K562 (cell line): ENCODE measurements at regions not wholly inside any gene's neighbourhood (a gene's known extent, or its start where the extent isn't known, plus 50 kb on each side); places are given as distances from the start of the nearest gene placed in this dataset.

Experiments
- ATAC-seq: fragments of 200-7000 bp; cut with Tn5 transposase; 3 replicates; pipeline ENCODE4 v1.9.1; 2020; ENCODE audit warnings: moderate library complexity
- BruUV-seq: library from RNA; stranded (reverse); fragments of 400-500 nt; replicated peaks from 2 replicates; lab custom pipeline; 2021; lab: Mats Ljungman, UMichigan
- CTCF ChIA-PET: fragments of 300-600 bp; formaldehyde crosslinking; extraction: SDS; loops from one replicate; lab custom pipeline; 2021; ENCODE audit warnings: low intra/inter-chr PET ratio; lab: Yijun Ruan, JAX
- POLR2A ChIA-PET: fragments of 300-600, 350-650 bp; sonication (Branson Sonifier 250); formaldehyde crosslinking; extraction: SDS; loops from one replicate; lab custom pipeline; 2021; ENCODE audit warnings: antibody characterized with exemption, inconsistent platforms; lab: Yijun Ruan, JAX
- DNase-seq, 4 experiments: peaks; one replicate each; pipeline versions ENCODE4 v3.0.0 to v3.0.0-alpha.2; 2011 to 2018; ENCODE audit warnings: low spot score in 3 of 4, mixed read lengths in 3 of 4; ENCODE audit errors: extremely low read depth in 1 of 4
- FAIRE-seq: peaks from 2 replicates; lab custom pipeline; 2011; peaks lifted over from hg19 to GRCh38; lab: Jason Lieb, UNC
- H2AFZ ChIP-seq: 2 replicates; pipeline ENCODE4 v1.6.0; 2011; ENCODE audit warnings: low read depth, low read length, control low read depth, inconsistent platforms
- H3K27ac ChIP-seq: fragments of 200-600 bp; 3 replicates; pipeline ENCODE4 v1.8.0; 2011; ENCODE audit warnings: low read depth, mild to moderate bottlenecking, control low read depth, inconsistent platforms, low read length, moderate library complexity, mixed read lengths; ENCODE audit errors: extremely low read depth
- H3K27me3 ChIP-seq, 2 experiments: fragments of 300-600 bp in 1 of 2; 2 replicates in 1 of 2; 3 replicates in 1 of 2; pipeline versions ENCODE4 v1.6.0 to v1.8.0; 2011; ENCODE audit warnings: inconsistent platforms in 2 of 2, low read length in 2 of 2, mild to moderate bottlenecking in 1 of 2, mixed read lengths in 1 of 2, moderate library complexity in 1 of 2; ENCODE audit not compliant: control insufficient read depth in 2 of 2, insufficient read depth in 2 of 2
- H3K36me3 ChIP-seq: fragments of 300-600 bp; 3 replicates; pipeline ENCODE4 v1.8.0; 2011; ENCODE audit warnings: mild to moderate bottlenecking, low read length, inconsistent platforms; ENCODE audit not compliant: control insufficient read depth, insufficient read depth
- H3K4me1 ChIP-seq, 2 experiments: fragments of 200-600 bp in 1 of 2; replicated peaks in 1 of 2; 2 replicates in 1 of 2; 3 replicates in 1 of 2; pipeline versions ENCODE4 v1.5.1 to v1.8.0; 2011; ENCODE audit warnings: inconsistent platforms in 2 of 2, low read length in 2 of 2, mild to moderate bottlenecking in 1 of 2, mixed read lengths in 1 of 2, moderate library complexity in 1 of 2; ENCODE audit not compliant: control insufficient read depth in 2 of 2, insufficient read depth in 2 of 2
- H3K4me2 ChIP-seq: 2 replicates; pipeline ENCODE4 v1.6.1; 2011; ENCODE audit warnings: low read length, control low read depth, inconsistent platforms, mixed read lengths; ENCODE audit not compliant: insufficient read depth
- H3K4me3 ChIP-seq: fragments of 200-600 bp; sonication (generic), shearing (Covaris generic); 2 replicates; pipeline ENCODE4 v1.5.1; 2016; ENCODE audit warnings: control low read depth, inconsistent platforms
- H3K79me2 ChIP-seq: fragments of 200-600 bp; 3 replicates; pipeline ENCODE4 v1.8.0; 2011; ENCODE audit warnings: low read length, inconsistent platforms; ENCODE audit not compliant: control insufficient read depth, insufficient read depth
- H3K9ac ChIP-seq, 2 experiments: 2 replicates each; pipeline versions ENCODE4 v1.6.0 to v1.6.1; 2011; ENCODE audit warnings: low read depth in 2 of 2, low read length in 2 of 2, control low read depth in 1 of 2, inconsistent platforms in 1 of 2, mild to moderate bottlenecking in 1 of 2, mixed read lengths in 1 of 2; ENCODE audit not compliant: insufficient read depth in 1 of 2
- H3K9me1 ChIP-seq: one replicate; pipeline ENCODE4 v1.6.0; 2011; ENCODE audit warnings: inconsistent platforms, mild to moderate bottlenecking, low read length, moderate library complexity; ENCODE audit not compliant: control insufficient read depth, insufficient read depth
- H3K9me3 ChIP-seq: replicated peaks from 2 replicates; pipeline ENCODE4 v1.5.1; 2011; ENCODE audit warnings: low read depth, low read length, inconsistent platforms; ENCODE audit not compliant: control insufficient read depth, insufficient read depth
- H4K20me1 ChIP-seq: replicated peaks from 2 replicates; pipeline ENCODE4 v1.6.1; 2011; ENCODE audit warnings: low read length, inconsistent platforms, mixed read lengths; ENCODE audit not compliant: control insufficient read depth, insufficient read depth
- CREM ChIP-seq: IDR thresholded peaks from 2 replicates; pipeline ENCODE4 v1.6.1; 2014; ENCODE audit warnings: antibody characterized with exemption, low read depth
- HCFC1 ChIP-seq: IDR thresholded peaks from 2 replicates; pipeline ENCODE4 v1.6.1; 2012; ENCODE audit warnings: low read depth, low read length, improper control_type of control experiment
- KLF6 ChIP-seq: fragments of 250-450 bp; sonication (Bioruptor Pico); IDR thresholded peaks from 2 replicates; pipeline ENCODE4 v1.4.0; 2020; ENCODE audit warnings: mild to moderate bottlenecking, moderate library complexity, borderline replicate concordance
- NCOA6 ChIP-seq: fragments of 450-650 bp; IDR thresholded peaks from 2 replicates; pipeline ENCODE4 v1.6.1; 2017; ENCODE audit warnings: mild to moderate bottlenecking
- PRMT5 ChIP-seq: sonication (generic); formaldehyde crosslinking; IDR thresholded peaks from 2 replicates; pipeline ENCODE4 v1.5.0; 2020; ENCODE audit warnings: missing genetic modification reagents
- YBX1 ChIP-seq: fragments of 450-650 bp; IDR thresholded peaks from 2 replicates; pipeline ENCODE4 v1.7.1; 2016; ENCODE audit warnings: mild to moderate bottlenecking
- ZBED1 ChIP-seq: IDR thresholded peaks from 2 replicates; pipeline ENCODE4 v1.6.1; 2014
- ZKSCAN8 ChIP-seq: fragments of 200-800 bp; sonication (Bioruptor generic); IDR thresholded peaks from 2 replicates; pipeline ENCODE4 v1.6.1; 2016; ENCODE audit warnings: missing genetic modification characterization, missing compliant biosample characterization
- in situ Hi-C: fragments of 300-500 bp; cut with MboI; formaldehyde crosslinking; loops from 4 replicates; pipeline ENCODE4 v1.15.0; 2018; ENCODE audit warnings: inconsistent platforms, mixed read lengths
- intact Hi-C: fragments of 100-400 bp; cut with micrococcal nuclease; formaldehyde crosslinking; loops from 2 replicates; pipeline ENCODE4 v1.14.2; 2022
- TF ChIP-seq, protein P1 (sequence below), 3 experiments: fragments of 200-800 bp in 1 of 3; fragments of 250-450 bp in 1 of 3; fragments of 450-650 bp in 1 of 3; sonication (Bioruptor Pico) in 1 of 3; sonication (Bioruptor generic) in 1 of 3; formaldehyde crosslinking in 1 of 3; IDR thresholded peaks; 2 replicates each; pipeline versions ENCODE4 v1.6.1 to v1.8.0; 2016 to 2022; ENCODE audit warnings: mild to moderate bottlenecking in 2 of 3, missing genetic modification characterization in 2 of 3, missing compliant biosample characterization in 1 of 3, moderate library complexity in 1 of 3
- TF ChIP-seq, protein P2 (sequence below), 2 experiments: fragments of 450-650 bp; formaldehyde crosslinking in 1 of 2; IDR thresholded peaks; 2 replicates each; pipeline versions ENCODE4 v1.4.0 to v1.6.1; 2014 to 2020; ENCODE audit warnings: mild to moderate bottlenecking in 2 of 2, borderline replicate concordance in 1 of 2, low read depth in 1 of 2
- TF ChIP-seq, protein P3 (sequence below): conservative IDR thresholded peaks from 2 replicates; pipeline ENCODE4 v1.6.1; 2011; ENCODE audit warnings: low read depth, mild to moderate bottlenecking, low read length; ENCODE audit not compliant: control insufficient read depth

DNA sequence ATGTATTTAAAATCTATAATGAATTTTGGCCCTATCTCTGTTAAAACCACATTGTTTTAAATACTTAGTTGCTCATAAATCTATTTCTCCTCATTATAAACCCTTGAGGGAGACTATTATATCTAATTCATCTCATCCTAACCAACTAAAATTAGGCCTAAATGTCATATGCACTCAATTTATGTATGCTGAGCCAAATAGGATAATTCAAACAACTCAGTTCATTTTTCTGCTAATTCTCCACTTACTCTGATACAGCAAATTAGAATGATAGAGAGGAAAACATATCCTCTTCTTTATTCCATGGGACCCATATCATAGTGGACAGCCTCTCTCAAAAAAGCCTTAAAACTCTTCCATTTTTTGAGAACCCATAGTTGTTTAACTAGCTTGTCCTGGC, 80.3 kb upstream of the TET2 start:
- POLR2A ChIA-PET = no interaction called here
- no peaks in the 10 kb centered on the region for H3K9me1 ChIP-seq
- DNase-seq = no peak
- no peak overlapping the region for H3K4me3 ChIP-seq
- no peaks in the 10 kb centered on the region for H3K79me2 ChIP-seq
- no peaks in the 10 kb centered on the region for H3K27me3 ChIP-seq
- intact Hi-C loops (no loop called here), in situ Hi-C loops (no loop called here)
- H3K27ac ChIP-seq = no peak overlapping the region
- no peaks in the 10 kb centered on the region for H3K36me3 ChIP-seq
- H3K9ac ChIP-seq = no peak overlapping the region
- no peaks in the 10 kb centered on the region for H4K20me1 ChIP-seq
- CTCF ChIA-PET = no interaction called here
- no peak overlapping the region for H3K4me2 ChIP-seq
- no peak overlapping the region for H2AFZ ChIP-seq
- H3K9me3 ChIP-seq = no peaks in the 10 kb centered on the region
- FAIRE-seq = no peak
- BruUV-seq = no TSS peak
- ATAC-seq = no peak
- H3K4me1 ChIP-seq = no peaks in the 10 kb centered on the region; a peak in 1 of 5 replicates
- no peak for TF ChIP-seq HCFC1
- no peak for TF ChIP-seq NCOA6
- TF ChIP-seq, protein P1, sequence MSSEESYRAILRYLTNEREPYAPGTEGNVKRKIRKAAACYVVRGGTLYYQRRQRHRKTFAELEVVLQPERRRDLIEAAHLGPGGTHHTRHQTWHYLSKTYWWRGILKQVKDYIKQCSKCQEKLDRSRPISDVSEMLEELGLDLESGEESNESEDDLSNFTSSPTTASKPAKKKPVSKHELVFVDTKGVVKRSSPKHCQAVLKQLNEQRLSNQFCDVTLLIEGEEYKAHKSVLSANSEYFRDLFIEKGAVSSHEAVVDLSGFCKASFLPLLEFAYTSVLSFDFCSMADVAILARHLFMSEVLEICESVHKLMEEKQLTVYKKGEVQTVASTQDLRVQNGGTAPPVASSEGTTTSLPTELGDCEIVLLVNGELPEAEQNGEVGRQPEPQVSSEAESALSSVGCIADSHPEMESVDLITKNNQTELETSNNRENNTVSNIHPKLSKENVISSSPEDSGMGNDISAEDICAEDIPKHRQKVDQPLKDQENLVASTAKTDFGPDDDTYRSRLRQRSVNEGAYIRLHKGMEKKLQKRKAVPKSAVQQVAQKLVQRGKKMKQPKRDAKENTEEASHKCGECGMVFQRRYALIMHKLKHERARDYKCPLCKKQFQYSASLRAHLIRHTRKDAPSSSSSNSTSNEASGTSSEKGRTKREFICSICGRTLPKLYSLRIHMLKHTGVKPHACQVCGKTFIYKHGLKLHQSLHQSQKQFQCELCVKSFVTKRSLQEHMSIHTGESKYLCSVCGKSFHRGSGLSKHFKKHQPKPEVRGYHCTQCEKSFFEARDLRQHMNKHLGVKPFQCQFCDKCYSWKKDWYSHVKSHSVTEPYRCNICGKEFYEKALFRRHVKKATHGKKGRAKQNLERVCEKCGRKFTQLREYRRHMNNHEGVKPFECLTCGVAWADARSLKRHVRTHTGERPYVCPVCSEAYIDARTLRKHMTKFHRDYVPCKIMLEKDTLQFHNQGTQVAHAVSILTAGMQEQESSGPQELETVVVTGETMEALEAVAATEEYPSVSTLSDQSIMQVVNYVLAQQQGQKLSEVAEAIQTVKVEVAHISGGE (CRISPR knock-in tag; IDR thresholded peaks at IDR 0.05) = no peak
- TF ChIP-seq KLF6 (CRISPR knock-in tag) = no peak
- no peak for TF ChIP-seq YBX1
- TF ChIP-seq, protein P2, sequence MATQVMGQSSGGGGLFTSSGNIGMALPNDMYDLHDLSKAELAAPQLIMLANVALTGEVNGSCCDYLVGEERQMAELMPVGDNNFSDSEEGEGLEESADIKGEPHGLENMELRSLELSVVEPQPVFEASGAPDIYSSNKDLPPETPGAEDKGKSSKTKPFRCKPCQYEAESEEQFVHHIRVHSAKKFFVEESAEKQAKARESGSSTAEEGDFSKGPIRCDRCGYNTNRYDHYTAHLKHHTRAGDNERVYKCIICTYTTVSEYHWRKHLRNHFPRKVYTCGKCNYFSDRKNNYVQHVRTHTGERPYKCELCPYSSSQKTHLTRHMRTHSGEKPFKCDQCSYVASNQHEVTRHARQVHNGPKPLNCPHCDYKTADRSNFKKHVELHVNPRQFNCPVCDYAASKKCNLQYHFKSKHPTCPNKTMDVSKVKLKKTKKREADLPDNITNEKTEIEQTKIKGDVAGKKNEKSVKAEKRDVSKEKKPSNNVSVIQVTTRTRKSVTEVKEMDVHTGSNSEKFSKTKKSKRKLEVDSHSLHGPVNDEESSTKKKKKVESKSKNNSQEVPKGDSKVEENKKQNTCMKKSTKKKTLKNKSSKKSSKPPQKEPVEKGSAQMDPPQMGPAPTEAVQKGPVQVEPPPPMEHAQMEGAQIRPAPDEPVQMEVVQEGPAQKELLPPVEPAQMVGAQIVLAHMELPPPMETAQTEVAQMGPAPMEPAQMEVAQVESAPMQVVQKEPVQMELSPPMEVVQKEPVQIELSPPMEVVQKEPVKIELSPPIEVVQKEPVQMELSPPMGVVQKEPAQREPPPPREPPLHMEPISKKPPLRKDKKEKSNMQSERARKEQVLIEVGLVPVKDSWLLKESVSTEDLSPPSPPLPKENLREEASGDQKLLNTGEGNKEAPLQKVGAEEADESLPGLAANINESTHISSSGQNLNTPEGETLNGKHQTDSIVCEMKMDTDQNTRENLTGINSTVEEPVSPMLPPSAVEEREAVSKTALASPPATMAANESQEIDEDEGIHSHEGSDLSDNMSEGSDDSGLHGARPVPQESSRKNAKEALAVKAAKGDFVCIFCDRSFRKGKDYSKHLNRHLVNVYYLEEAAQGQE (IDR thresholded peaks at IDR 0.05; ENCODE audit: borderline replicate concordance) = no peak
- TF ChIP-seq, protein P2 (CRISPR knock-in tag; IDR thresholded peaks at IDR 0.05; ENCODE audit: low read depth) = no peak
- no peak for TF ChIP-seq PRMT5 (CRISPR knock-in tag)
- TF ChIP-seq ZKSCAN8 (CRISPR knock-in tag) = no peak
- TF ChIP-seq, protein P3, sequence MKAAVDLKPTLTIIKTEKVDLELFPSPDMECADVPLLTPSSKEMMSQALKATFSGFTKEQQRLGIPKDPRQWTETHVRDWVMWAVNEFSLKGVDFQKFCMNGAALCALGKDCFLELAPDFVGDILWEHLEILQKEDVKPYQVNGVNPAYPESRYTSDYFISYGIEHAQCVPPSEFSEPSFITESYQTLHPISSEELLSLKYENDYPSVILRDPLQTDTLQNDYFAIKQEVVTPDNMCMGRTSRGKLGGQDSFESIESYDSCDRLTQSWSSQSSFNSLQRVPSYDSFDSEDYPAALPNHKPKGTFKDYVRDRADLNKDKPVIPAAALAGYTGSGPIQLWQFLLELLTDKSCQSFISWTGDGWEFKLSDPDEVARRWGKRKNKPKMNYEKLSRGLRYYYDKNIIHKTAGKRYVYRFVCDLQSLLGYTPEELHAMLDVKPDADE = no peak
- TF ChIP-seq CREM = no peak
- TF ChIP-seq ZBED1 = no peak
